ENCODE measurements at regions not wholly inside any gene's neighbourhood (a gene's known extent, or its start where the extent isn't known, plus 50 kb on each side); places are given as distances from the start of the nearest gene placed in this dataset.

DNA sequence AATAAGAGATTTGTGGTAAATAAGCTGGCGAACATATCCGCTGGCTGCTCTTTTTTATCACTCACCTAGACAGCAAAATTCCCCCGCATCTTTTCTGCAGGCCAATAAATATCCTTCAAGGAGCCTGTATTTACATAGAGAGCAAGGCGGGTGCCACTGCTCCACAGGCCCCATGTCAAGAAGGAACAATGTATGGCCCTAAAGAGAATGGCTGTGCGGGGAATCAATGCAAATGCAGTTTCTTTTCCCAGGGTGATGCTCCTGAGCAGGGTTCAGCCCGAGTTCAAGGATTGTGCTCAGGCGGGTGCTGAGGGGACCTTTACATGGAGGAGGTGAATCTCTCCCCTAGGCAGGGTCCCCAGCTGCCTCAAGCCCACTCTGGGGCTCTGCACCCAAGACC lies 494.2 kb upstream of the ZMIZ1 start:
- DNase-seq, result no peak

DNA sequence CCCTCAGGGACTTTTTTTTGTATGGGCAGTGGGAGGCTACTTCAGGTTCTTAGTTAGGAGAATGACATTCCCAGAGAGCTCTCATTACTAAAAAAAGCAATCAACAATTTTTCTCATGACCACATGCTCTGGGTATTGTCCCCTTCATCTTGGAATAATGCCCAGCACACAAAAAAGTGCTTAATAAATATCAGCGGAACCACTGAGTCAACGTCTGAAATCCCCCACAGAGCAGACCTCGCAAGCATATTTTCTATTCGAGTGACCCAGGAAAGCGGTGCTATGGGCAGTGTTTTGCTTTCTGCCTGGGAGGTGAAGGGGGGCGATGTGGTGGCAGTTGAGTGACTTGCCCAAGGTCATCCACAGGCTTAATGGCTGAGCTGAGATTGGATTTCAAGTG lies 493.4 kb upstream of the ZMIZ1 start:
- DNase-seq, result no peak

DNA sequence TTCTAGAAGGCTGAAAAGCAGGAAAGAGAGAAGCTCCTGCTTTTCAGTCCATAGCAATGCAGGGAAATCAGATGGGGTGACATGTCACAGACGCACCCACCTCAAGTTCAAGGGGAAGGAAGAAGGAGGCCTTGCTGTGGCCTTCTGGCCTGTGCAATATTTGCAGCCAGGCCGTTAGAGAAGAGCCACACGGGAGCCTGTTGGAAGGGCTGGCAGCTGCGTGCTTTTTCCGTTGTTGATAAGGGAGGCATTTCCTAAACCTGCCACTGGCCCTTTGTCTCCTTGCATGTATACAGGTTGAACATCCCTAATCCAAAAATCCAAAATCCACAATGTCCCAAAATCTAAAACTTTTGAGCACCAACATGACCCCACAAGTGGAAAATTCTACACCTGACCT lies 492.5 kb upstream of the ZMIZ1 start:
- DNase-seq, result no peak

DNA sequence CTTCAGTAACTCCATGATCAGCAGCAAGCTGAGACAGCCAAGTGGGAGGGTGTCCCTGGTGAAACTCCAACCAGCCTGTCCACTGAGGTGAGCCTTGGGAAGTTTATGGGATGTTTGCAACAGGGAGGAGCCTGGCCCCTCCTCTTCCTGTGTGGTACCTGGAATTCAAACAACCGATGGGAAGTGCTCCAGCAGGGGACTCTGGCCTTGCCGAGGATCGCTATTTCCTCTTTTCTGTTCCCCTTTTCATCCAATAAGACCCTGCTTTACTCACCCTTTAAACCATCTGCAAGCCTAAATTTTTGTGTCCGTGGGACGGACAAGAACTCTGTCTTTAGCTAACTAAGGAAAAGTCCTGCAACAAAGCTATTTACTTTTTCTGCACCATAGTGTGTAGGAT lies 491.1 kb upstream of the ZMIZ1 start:
- DNase-seq, result peak; percentile 3 to 27

DNA sequence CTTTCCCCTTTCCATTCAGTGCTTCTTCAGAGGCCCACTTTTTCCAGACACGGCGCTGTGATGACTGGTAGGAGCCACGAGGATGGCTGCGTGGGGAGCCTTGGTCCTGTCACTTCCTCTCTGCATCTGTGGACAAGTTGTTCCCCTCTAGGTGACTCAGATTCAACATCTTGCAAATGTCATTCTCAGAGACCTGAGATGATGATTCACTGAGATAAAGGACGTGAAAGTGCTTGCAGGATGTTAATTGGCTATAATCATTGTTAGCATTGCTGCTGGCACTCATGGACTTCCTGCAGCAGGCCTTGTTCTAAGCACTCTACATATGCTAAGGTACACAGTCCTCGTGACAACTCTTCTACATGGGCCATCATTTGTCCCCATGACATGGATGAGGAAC lies 489.8 kb upstream of the ZMIZ1 start:
- DNase-seq, result peak; percentile 2 to 40

DNA sequence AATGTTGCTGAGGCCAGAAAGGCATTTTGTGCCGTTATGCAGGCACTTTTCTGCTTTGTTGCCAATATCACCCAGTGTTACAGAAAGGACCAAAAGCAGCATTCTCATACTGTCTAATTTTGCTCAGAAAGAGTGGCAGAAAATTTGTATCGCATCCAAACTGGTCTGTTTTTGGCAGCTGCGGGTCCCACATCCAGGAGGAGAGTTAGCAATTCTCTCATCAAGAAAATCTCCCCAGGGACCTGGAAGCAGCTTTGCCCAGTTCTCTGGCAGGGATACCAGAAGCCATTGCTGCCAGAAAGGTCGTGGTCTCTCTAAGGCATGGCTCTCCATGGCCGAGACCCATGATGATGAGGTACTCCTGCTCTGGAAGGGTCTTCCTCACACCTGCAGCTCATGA lies 489.2 kb upstream of the ZMIZ1 start:
- no peak for DNase-seq

DNA sequence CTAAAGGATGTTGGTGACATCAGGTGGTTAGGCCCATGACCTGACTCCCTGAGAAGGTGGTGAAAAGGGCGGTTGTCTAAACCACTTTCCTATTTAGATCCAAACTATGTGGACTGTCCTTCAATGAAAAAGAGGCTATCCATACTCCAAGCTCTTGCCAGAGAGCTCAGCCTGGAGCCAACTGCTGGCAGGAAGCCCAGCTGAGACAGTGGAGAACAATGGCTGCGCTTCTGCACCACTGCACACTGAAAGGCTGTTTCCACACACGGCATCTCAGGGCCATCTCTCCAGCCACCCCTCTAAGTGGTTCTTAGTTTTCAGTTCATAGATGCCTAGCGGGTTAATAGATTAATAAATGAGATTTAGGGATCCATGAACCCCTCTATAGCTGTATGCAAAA lies 488.8 kb upstream of the ZMIZ1 start:
- DNase-seq, result no peak

DNA sequence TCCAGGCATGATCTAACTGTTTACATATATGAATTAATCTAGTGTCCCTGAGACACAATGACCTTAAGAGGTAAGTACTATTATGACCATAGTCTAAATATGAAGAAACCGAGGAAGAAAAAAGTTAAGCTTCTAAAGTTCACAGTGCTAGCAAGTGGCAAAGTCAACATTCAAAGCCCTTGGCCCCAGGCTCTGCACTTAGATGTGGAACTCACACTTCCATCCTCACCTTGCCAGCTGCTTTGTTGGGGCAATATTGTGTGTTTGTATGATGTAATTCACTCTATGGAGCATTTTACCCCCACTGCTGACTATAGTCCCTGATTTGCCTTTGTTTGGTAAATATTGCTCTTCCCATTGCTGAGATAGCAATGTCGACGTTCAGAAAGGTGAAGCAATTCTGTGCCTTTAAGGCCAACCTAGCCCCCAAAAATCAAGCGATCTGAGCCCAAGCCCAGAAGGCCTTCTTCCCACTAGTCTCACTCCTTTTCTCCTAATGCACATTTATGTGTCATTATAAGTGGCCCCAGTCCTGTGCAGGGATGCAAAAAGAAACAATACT lies 487.6 kb upstream of the ZMIZ1 start:
- DNase-seq, result no peak

DNA sequence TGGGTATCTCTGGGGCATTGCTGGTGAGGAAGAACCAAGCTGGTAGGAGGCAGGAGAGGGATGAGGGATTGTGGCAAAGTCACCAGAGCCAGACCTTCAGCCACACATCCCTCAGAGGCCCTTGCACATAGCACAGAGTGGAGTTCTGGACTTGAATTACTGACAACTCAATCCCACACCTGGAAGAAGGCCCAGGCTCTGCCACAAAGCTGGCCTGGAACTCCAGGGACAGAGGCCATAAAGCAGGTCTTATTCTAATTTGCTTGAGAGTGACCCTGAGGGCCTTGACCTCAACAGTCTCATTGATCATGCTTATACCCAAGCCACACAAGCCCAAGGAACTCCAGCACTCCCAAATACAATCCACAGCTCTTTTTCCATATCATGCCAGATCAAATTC lies 486.2 kb upstream of the ZMIZ1 start:
- DNase-seq, result no peak

DNA sequence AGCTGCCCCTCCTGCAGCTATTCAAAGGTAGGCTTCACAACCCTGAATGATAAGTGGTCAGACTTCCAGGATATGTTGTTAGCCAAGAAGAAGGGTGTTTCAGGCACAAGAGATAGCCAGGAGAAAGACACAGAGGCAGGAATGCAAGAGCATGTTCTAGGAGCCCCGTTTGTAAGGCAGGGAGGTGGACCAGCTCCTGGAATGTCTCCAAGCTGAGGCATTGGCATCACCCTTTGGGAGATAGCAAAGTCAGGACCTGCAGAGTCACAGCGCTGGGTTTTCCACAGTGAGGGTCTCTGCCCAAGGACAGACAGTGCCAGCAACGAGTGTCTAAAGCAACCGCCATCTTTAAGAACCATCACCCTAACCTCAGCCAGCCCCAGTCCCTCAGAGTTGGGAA lies 484.5 kb upstream of the ZMIZ1 start:
- no peak for DNase-seq

DNA sequence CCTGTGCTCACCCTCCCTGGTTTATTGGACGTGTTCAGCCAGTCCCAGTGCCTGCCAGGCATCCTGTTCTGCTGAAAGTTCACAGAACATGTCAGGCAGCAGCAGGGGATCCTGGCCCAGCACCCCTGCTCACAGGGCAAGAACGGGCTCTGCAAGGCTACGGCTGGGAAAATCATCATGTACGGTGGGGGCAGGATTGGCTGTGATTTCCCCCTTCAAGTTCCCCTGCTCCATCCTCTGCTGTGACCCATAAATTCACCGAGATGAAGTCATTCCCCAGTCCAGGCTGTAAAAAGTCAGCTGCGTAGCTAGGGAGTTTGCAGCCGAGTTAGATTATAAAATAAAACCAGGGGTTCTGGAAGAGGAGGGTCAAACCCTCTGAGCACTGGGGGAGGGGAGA lies 484.1 kb upstream of the ZMIZ1 start:
- no peak for DNase-seq

DNA sequence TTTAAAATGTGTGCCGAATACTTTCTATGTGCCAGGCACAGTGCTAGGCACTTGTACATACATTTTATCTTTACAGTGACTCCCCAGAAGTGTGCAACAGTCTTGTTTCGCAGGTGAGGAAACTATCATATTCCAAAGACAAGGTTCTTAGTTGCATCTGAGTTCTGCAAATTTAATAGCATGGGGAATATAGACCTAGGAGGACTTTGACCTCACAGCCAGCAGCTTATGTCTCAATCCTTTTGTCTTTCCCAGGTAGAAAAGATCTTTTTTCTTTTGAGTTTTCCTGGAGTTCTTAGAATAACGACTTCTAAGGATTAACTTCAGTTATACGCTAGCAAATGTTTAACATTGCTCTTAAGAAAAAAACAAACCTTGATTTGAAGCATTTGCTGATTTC lies 482.8 kb upstream of the ZMIZ1 start:
- no peak for DNase-seq

DNA sequence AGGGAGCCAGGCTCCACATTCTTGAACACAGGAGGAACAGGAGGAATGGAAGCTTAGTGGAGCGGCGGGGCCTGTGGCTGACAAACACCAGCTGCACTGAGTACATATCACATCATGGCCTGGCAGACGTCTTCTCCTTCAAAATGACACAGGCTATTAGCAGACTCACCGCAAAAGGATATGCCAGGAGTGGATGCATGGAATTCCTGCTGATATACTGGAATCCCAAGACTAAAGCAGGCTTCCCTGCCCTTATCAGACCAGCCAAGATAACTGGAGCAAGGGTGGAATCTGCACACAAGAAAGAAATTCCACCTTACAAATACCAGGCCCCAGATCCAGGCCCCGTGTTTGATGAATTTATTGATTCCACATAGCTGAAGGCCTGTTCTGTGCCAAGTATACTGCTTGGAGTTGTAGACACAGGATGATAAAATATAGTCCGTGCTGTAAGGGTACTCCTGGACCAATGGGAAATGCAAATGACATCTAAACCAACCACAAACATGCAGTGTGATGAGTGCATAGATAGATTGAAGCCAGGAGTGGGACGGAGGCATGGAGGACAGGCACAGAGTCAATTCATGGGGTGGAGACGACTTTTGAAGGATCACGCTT lies 480.5 kb upstream of the ZMIZ1 start:
- no peak for DNase-seq

DNA sequence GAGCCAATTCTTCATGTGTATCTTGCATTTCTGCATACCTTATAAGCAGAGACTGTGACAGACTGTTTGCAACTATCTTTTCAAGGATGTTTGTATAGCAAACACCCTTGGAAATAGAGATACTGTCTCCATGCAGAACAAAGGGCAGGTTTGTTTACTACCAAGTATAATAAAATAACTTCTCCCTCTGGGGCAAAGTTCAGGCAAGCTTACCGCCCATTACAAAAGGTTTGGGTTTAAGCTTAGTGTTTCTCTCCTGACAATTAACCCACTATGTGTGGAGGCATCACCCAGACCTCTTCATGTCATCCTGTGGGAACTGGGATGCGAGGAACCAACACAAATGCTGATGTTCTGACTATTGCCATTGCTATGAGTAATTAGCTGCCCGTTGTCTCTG lies 479.1 kb upstream of the ZMIZ1 start:
- no peak for DNase-seq

DNA sequence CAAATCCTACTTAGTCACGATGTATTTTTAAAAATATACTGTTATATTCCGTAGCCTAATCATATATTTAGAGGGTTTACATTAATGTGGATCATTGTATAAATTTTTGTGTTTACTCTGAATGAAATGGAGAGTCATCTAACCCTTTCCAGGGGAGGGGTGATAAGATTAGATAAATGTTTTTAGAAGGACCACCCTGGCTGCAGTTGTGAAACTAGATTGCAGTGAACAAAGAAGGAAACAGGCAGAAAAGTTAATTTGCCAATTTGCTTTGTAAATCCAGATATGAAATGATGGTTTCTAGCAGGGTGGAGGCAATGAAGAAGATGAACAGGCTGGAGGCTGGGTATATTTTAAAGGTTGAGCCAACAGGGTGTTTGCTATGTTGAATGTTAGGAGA lies 477.7 kb upstream of the ZMIZ1 start:
- DNase-seq, result no peak

DNA sequence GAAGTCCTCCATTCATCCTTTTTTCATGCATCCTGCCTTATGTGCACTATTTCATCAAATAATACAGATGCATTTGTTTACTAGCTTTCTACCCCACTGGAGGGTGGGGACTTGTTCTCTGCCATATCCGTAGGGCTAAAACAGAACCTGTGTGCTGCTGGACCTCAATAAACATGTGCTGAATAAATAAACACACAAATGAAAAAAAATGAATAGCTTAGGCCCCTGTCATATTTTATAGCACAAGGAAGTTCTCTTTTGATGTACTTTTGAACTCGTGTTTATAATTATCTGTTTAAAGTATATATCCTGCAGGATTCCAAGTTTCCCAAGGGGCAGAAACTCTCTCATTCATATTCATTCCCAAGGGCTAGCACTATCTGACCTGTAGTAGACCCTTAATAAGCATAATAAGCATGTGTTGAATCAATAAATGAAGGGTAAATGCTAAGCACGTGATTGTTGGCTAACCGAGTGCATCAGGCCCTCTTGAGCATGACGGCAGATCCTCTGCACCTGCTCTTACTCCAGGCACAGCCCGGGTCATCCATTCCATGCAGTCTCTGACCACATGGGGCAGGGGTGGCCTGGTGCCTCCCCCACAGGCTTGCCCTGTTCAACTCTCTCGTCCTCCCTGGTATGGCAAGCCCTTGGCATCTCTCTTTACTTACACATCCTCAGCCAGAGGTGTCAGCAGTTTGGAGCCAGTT lies 474.1 kb upstream of the ZMIZ1 start:
- no peak for DNase-seq

DNA sequence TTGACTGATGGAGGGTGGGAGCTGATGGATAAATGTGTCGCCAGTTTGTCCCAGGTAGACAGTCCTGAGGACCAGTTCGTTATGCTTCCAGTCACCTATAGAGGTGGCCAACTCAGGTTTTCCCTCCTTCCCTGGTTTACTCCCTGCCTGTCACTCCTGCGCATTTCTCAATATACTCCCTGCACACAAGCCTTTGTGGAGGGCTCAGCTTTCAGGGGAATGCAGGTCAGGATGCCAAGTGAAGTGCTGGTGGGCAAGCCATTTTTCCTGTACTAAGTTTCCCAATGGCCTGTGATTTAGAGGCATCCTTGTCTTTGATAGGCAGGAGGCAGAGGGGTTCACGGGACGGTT lies 473.5 kb upstream of the ZMIZ1 start:
- no peak for DNase-seq

DNA sequence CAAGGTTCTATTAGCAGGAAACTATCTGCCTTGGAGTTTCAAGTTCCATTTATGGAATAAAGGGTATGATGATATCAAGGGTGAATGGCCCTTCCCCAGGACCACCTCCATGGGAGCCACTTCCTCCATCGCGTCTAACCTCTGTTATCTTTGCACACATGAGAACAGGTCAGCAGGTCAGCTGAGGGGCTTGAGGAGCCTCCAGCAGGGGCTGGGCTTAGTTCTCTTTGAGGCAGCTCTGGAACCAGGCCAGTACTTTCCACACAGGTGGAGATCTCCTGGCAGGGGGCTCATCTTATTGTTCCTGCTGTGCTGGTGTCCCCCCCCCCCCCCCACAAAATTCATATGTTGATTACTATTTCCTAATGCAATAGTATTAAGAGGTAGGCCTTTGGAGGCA lies 472.2 kb upstream of the ZMIZ1 start:
- no peak for DNase-seq

DNA sequence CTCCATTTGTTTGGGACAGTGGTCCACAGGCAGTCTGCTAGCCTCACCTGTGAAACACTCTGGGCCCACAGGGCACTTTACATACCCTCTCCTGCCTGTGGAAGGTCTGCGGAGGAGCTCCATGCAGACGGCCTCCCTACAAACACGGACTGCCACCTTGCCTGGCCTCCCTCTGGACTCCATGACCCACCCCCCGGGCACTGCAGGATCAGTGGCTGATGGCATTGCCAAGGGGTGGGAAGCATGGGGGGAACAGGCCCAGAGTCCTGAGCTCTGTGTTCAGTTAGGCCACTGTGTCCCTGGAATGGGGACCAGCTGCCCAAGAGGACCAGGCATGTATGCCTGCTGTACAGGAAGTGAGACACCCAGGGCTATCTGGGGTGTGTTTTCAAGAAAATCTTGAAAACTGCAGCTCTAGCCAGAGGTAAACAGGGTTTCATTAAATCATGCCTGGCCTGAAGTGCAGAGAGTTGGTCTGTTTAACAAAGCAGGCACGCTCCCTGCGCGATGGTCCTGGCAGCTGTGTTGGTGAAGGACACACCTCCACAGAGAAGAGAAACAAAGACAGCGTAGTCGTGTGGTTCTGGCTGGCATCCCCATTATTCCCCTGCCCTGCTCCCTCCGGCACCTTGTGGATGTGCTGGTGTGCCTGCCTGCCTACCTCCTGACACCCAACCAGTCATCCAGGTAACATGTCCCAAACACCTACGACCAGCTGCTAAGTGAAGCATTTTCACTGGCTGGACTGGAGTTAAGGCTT lies 470.8 kb upstream of the ZMIZ1 start:
- no peak for DNase-seq

DNA sequence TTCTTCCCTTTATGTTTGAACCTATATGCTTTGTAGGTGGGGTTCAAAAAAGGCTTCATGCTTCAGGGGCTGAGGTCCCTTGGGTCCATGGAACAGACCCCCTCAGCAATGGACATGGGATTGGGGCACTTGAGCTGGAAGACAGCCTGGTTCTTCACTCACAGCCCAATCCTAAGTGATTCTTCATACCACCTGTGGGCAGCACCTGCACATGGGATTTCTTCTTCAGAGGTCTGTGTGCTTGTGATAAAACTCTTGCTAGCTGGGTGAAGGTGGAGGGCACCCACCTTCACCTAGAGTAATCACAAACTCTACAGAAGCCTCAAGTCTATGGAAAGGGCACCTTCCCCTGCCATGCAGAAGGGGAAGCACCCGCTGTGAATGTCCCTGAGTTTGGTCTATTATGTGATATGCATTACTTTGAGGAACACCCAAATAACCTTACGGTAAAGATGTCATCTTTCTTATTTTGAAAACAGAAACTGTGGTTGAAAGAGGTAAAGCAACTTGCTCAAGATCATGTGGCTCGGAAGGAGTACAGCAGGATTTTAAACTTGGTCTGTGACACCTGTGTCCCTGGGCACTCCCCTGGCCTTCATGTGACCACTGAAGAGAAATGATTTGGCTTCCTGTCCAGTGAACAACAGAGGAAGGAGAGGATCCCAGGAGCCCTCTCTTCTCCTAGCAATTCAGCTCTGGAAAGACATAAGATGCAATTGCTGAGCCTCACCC lies 469.5 kb upstream of the ZMIZ1 start:
- DNase-seq, result no peak

DNA sequence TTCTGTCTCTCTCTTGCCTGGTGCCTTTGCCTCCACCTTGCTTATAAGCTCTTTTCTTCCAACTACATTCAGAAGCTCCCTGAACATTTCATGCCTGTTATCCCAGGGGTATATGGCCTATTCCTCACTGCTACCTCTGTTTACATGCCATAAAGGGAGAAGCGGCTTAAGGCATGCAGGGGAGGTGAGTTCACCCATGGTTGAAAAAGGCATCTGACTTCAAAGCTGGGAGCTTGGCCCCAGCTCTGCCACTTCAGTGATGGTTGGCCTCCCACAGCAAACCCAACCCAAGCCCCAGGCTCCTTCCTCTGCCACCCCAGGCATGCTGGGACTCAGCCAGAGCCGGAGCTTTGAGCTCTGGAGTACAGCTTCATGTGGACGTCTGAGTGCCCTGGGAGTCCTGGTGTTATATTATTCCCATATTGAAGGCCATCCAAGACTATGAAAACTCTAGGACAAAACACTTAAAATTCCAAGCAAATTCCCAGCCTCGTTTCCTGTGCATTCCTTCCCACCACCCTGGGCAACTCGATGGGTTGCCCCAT lies 468.6 kb upstream of the ZMIZ1 start:
- no peak for DNase-seq

DNA sequence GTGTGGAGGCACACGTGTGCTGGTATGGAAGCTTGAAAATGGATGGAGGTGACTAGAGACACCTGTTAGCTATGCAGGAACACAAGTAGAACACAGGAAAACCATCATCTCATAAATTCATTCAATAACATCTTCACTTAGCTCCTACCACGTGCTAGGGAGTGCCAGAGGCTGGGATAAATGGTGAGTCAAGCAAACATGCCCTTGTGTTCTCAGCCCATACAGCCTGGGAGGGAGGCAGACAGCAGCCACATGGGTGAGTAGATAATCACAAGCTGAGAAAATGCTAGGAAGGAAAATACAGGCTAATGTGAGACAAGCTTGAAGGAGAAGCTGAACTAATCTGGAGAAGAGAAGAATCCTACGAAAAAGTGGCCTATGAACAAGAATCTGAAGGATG lies 468.0 kb upstream of the ZMIZ1 start:
- no peak for DNase-seq
